Neural crest cell (in vitro differentiated cells): ENCODE measurements at regions not wholly inside any gene's neighbourhood (a gene's known extent, or its start where the extent isn't known, plus 50 kb on each side); places are given as distances from the start of the nearest gene placed in this dataset.
"Not testable (repeated sequence)": the region's sequence is repeated elsewhere in the genome, so short reads cannot be mapped to it uniquely, and the experiment has no call there.

Source experiments
- DNase-seq: peaks from one replicate; pipeline ENCODE4 v3.0.0; 2021; ENCODE audit warnings: low read depth, mixed read lengths, low spot score
- H3K27ac Mint-ChIP-seq: one replicate; pipeline ENCODE4 v1.8.0; 2021; ENCODE audit warnings: mild to moderate bottlenecking, mixed read lengths; ENCODE audit not compliant: unreplicated experiment
- H3K27me3 Mint-ChIP-seq: 2 replicates; pipeline ENCODE4 v1.8.0; 2021; ENCODE audit warnings: low read depth, mild to moderate bottlenecking, mixed read lengths
- H3K36me3 Mint-ChIP-seq: 2 replicates; pipeline ENCODE4 v1.8.0; 2021; ENCODE audit warnings: low read depth, mild to moderate bottlenecking, mixed read lengths
- H3K4me1 Mint-ChIP-seq: 2 replicates; pipeline ENCODE4 v1.8.0; 2021; ENCODE audit warnings: mixed read lengths
- H3K4me3 Mint-ChIP-seq: one replicate; pipeline ENCODE4 v1.8.0; 2021; ENCODE audit warnings: mild to moderate bottlenecking, mixed read lengths
- H3K9me3 Mint-ChIP-seq: 2 replicates; pipeline ENCODE4 v1.8.0; 2021; ENCODE audit warnings: mixed read lengths
- CTCF ChIP-seq: fragments of 200-600 bp; sonication (generic); conservative IDR thresholded peaks from 2 replicates; pipeline ENCODE4 v1.5.0; 2021; ENCODE audit warnings: antibody characterized with exemption, mild to moderate bottlenecking

DNA sequence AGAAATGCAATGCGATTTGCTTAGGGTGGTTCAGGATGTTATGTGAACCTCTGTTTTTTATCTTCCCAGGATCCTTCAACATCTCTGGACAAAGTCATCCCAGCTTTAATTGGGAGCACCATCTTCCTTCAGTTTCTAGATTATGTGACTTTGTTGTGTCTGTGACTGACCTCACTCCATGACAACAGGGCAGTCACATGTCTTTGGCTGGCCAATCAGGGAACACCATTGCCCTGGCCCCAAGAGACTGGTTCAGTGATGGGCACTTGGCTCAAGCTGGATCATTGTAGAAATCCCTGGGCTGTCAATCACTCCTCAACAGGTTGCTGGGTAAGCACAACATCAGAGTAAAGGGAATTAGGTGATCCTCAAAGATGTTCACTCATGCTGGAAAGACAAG is 499.7 kb downstream of the XYLT1 start:
- H3K27ac Mint-ChIP-seq, result no peak overlapping the region
- H3K4me1 Mint-ChIP-seq, result peaks cover 17% of the 10 kb centered on the region
- no peaks in the 10 kb centered on the region for H3K36me3 Mint-ChIP-seq
- H3K9me3 Mint-ChIP-seq, result peaks cover 4% of the 10 kb centered on the region
- DNase-seq, result no peak
- no peak for TF ChIP-seq CTCF
- no peak overlapping the region for H3K4me3 Mint-ChIP-seq
- H3K27me3 Mint-ChIP-seq, result peaks cover 12% of the 10 kb centered on the region

GRCh38 chr16:16972831-16973230 is 497.9 kb downstream of the XYLT1 start:
- no peak for TF ChIP-seq CTCF
- H3K27me3 Mint-ChIP-seq, result peaks cover 5% of the 10 kb centered on the region
- no peak overlapping the region for H3K4me3 Mint-ChIP-seq
- no peak overlapping the region for H3K27ac Mint-ChIP-seq
- H3K9me3 Mint-ChIP-seq, result peaks cover 5% of the 10 kb centered on the region
- H3K36me3 Mint-ChIP-seq, result no peaks in the 10 kb centered on the region
- DNase-seq, result no peak
- peaks cover 17% of the 10 kb centered on the region for H3K4me1 Mint-ChIP-seq

DNA sequence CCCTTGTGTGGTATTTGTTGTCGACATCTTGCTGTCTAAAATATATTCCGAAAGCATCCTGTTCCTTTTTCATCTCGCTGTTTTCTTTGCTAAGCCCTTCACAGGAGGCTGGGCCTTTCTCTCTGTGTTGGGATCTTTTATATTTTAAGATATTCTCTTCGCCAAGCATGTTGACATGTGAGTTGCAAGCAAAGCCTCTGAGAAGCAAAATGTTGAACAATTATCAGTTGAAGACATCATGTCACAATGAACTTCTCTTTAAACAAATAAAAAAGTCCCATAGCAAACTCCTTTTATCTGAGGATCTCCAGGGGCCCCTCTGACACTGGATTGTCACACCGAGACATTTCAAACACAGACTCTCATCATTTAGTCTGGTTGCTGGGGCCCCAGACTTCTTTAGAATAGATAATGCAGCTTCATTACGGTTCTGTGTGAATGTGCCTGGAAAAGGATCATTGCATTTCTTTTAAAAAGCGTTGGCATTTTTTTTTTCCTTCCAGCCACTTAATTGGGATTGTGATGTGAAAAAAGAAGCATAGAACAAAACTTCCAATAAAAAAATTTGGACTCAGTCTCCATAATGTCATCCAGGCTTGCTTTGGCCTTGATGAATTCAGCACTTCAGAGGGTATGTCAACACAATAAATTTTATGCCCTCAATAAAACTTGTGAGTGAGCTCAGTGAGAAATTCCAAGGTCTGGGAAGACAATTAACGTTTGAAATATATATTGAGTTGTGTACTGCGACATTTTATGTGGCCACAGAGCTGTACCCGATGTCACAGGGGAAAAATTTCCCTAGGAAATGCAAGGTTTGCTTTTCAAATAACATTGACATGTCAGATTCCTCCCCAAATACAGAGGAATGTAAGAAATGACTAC is 496.8 kb downstream of the XYLT1 start:
- H3K4me1 Mint-ChIP-seq, result peaks cover 17% of the 10 kb centered on the region
- H3K27ac Mint-ChIP-seq, result no peak overlapping the region
- no peak for DNase-seq
- no peak for TF ChIP-seq CTCF
- no peak overlapping the region for H3K4me3 Mint-ChIP-seq
- H3K9me3 Mint-ChIP-seq, result peaks cover 6% of the 10 kb centered on the region
- H3K27me3 Mint-ChIP-seq, result no peaks in the 10 kb centered on the region
- H3K36me3 Mint-ChIP-seq, result no peaks in the 10 kb centered on the region

- no peak overlapping the region for H3K4me3 Mint-ChIP-seq
- H3K9me3 Mint-ChIP-seq, result peaks cover 5% of the 10 kb centered on the region
These were observed 488.1 kb downstream of the XYLT1 start for GRCh38 chr16:16982614-16983013.

DNA sequence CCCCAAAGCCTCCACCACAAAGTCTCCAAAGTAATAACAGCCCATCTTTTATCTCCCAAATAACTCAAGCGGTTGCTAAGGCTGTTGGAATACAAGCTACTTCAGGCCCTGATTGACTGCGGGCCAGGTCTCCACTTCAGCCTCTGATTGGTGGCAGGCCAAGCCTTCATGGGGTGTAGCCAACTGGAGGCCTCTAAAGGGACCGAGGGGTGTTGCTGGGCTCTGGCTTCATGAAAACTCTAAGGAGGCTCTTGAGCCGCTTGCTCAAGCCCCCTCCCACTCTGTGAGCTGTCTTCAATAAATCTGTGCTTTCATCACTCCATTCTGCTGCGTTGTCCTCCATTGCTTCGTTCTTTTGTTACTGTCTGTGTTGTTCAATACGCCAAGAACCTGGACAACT is 487.2 kb downstream of the XYLT1 start:
- no peaks in the 10 kb centered on the region for H3K4me1 Mint-ChIP-seq
- TF ChIP-seq CTCF, result no peak
- no peaks in the 10 kb centered on the region for H3K36me3 Mint-ChIP-seq
- H3K4me3 Mint-ChIP-seq, result no peak overlapping the region
- no peak overlapping the region for H3K27ac Mint-ChIP-seq
- no peak for DNase-seq
- no peaks in the 10 kb centered on the region for H3K27me3 Mint-ChIP-seq
- peaks cover 2% of the 10 kb centered on the region for H3K9me3 Mint-ChIP-seq

More at GRCh38 chr16:16982614-16983013, 488.1 kb downstream of the XYLT1 start:
- Mint-ChIP-seq H3K27me3 (no peaks in the 10 kb centered on the region), H3K27ac (no peak overlapping the region), H3K36me3 (no peaks in the 10 kb centered on the region), H3K4me1 (no peaks in the 10 kb centered on the region)
- no peak for DNase-seq
- no peak for TF ChIP-seq CTCF

- not testable (repeated sequence) for H3K27ac Mint-ChIP-seq, H3K9me3 Mint-ChIP-seq, H3K4me3 Mint-ChIP-seq, H3K4me1 Mint-ChIP-seq, H3K27me3 Mint-ChIP-seq, DNase-seq, H3K36me3 Mint-ChIP-seq
These were observed 486.7 kb downstream of the XYLT1 start for GRCh38 chr16:16984091-16984490.
